PC-3 (cell line): ENCODE measurements at regions not wholly inside any gene's neighbourhood (a gene's known extent, or its start where the extent isn't known, plus 50 kb on each side); places are given as distances from the start of the nearest gene placed in this dataset.

Source experiments
- CTCF ChIP-seq: fragments of 300-600 bp; sonication (generic); conservative IDR thresholded peaks from 2 replicates; pipeline ENCODE4 v1.5.1; 2017; ENCODE audit warnings: antibody characterized with exemption, low read depth, mild to moderate bottlenecking, low read length
- EZH2phosphoT487 ChIP-seq: fragments of 300-600 bp; sonication (generic); IDR thresholded peaks from 2 replicates; pipeline ENCODE4 v1.6.1; 2018; ENCODE audit warnings: mild to moderate bottlenecking, antibody characterized with exemption, low read length, borderline replicate concordance

GRCh38 chr2:66919286-66919685 lies 477.8 kb upstream of the ETAA1 start:
- TF ChIP-seq CTCF, result no peak
- no peak for TF ChIP-seq EZH2phosphoT487
